ENCODE measurements at regions not wholly inside any gene's neighbourhood (a gene's known extent, or its start where the extent isn't known, plus 50 kb on each side); places are given as distances from the start of the nearest gene placed in this dataset.
"Not testable (repeated sequence)": the region's sequence is repeated elsewhere in the genome, so short reads cannot be mapped to it uniquely, and the experiment has no call there.

DNA sequence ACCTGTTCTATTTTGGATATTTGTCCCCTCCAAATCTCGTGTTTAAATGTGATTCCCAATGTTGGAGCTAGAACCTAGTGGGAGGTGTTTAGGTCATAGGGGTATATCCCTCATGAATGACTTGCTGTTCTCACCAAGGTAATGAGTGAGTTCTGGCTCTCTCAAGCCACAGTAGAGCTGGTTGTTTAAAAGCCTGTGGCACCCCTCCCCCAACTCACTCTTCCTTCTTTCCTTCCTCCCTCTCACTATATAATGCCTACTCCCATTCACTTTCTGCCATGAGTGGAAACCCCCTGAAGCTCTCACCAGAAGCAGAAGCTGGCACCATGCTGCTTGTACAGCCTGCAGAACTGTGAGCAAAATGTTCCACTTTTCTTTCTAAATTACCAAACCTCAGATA, 341.1 kb downstream of the SI start:
- Mint-ChIP-seq H3K27me3 (ENCODE audit: unreplicated experiment) (no peaks in the 10 kb centered on the region), H3K4me1 (ENCODE audit: low read depth, unreplicated experiment) (no peaks in the 10 kb centered on the region), H3K4me3 (ENCODE audit: low read depth, unreplicated experiment) (no peak overlapping the region), H3K9me3 (ENCODE audit: low read depth, unreplicated experiment) (peaks cover 1% of the 10 kb centered on the region), H3K36me3 (ENCODE audit: insufficient read depth, unreplicated experiment) (no peaks in the 10 kb centered on the region), H3K27ac (ENCODE audit: unreplicated experiment) (no peak overlapping the region)
- TF ChIP-seq CTCF (IDR thresholded peaks at IDR 0.05; ENCODE audit: unreplicated experiment), result no peak
- no peak for DNase-seq
- BruUV-seq (replicated peaks), result no TSS peak
- intact Hi-C loops (cut with micrococcal nuclease; ENCODE audit: unreplicated experiment), result no loop called here
- CTCF ChIA-PET, result interaction anchor here (0.7 kb wide), 1 partner anchor 29 kb away, joined by 3 read pairs; no protein-coding TSS in a partner anchor

GRCh38 chr3:164732166-164732565, 346.1 kb downstream of the SI start:
- Mint-ChIP-seq H3K36me3 (ENCODE audit: insufficient read depth, unreplicated experiment) (no peaks in the 10 kb centered on the region), H3K27me3 (ENCODE audit: unreplicated experiment) (no peaks in the 10 kb centered on the region), H3K4me1 (ENCODE audit: low read depth, unreplicated experiment) (no peaks in the 10 kb centered on the region), H3K4me3 (ENCODE audit: low read depth, unreplicated experiment) (no peak overlapping the region), H3K9me3 (ENCODE audit: low read depth, unreplicated experiment) (no peaks in the 10 kb centered on the region), H3K27ac (ENCODE audit: unreplicated experiment) (no peak overlapping the region)
- no peak for DNase-seq
- no TSS peak for BruUV-seq (replicated peaks)
- CTCF ChIA-PET, result no interaction called here
- no peak for TF ChIP-seq CTCF (IDR thresholded peaks at IDR 0.05; ENCODE audit: unreplicated experiment)
- intact Hi-C loops (cut with micrococcal nuclease; ENCODE audit: unreplicated experiment), result no loop called here

GRCh38 chr3:164730815-164731360, 347.4 kb downstream of the SI start:
- Mint-ChIP-seq H3K36me3 (ENCODE audit: insufficient read depth, unreplicated experiment) (no peaks in the 10 kb centered on the region), H3K27ac (ENCODE audit: unreplicated experiment) (no peak overlapping the region), H3K4me3 (ENCODE audit: low read depth, unreplicated experiment) (no peak overlapping the region), H3K9me3 (ENCODE audit: low read depth, unreplicated experiment) (no peaks in the 10 kb centered on the region), H3K27me3 (ENCODE audit: unreplicated experiment) (no peaks in the 10 kb centered on the region), H3K4me1 (ENCODE audit: low read depth, unreplicated experiment) (no peaks in the 10 kb centered on the region)
- BruUV-seq (replicated peaks), result no TSS peak
- no peak for DNase-seq
- TF ChIP-seq CTCF (IDR thresholded peaks at IDR 0.05; ENCODE audit: unreplicated experiment), result no peak
- intact Hi-C loops (cut with micrococcal nuclease; ENCODE audit: unreplicated experiment), result no loop called here
- CTCF ChIA-PET, result no interaction called here

- Mint-ChIP-seq H3K27me3 (ENCODE audit: unreplicated experiment) (no peaks in the 10 kb centered on the region), H3K4me3 (ENCODE audit: low read depth, unreplicated experiment) (no peak overlapping the region), H3K36me3 (ENCODE audit: insufficient read depth, unreplicated experiment) (no peaks in the 10 kb centered on the region), H3K27ac (ENCODE audit: unreplicated experiment) (no peak overlapping the region), H3K9me3 (ENCODE audit: low read depth, unreplicated experiment) (no peaks in the 10 kb centered on the region), H3K4me1 (ENCODE audit: low read depth, unreplicated experiment) (no peaks in the 10 kb centered on the region)
- TF ChIP-seq CTCF (IDR thresholded peaks at IDR 0.05; ENCODE audit: unreplicated experiment), result no peak
- intact Hi-C loops (cut with micrococcal nuclease; ENCODE audit: unreplicated experiment), result no loop called here
- CTCF ChIA-PET, result no interaction called here
- DNase-seq, result no peak
- BruUV-seq (replicated peaks), result no TSS peak
Observed at GRCh38 chr3:164723396-164723795, 354.9 kb downstream of the SI start.

DNA sequence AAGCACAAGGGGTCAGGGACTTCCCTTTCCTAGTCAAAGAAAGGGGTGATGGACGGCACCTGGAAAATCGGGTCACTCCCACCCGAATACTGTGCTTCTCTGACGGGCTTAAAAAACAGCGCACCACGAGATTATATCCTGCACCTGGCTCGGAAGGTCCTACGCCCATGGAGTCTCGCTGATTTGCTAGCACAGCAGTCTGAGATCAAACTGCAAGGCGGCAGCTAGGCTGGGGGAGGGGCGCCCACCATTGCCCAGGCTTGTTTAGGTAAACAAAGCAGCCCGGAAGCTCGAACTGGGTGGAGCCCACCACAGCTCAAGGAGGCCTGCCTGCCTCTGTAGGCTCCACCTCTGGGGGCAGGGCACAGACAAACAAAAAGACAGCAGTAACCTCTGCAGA, 375.5 kb downstream of the SI start:
- not testable (repeated sequence) for BruUV-seq (replicated peaks); H3K27ac Mint-ChIP-seq (ENCODE audit: unreplicated experiment)

More for the DNA sequence above, 375.5 kb downstream of the SI start:
- intact Hi-C loops (cut with micrococcal nuclease; ENCODE audit: unreplicated experiment); H3K27me3 Mint-ChIP-seq (ENCODE audit: unreplicated experiment); H3K4me1 Mint-ChIP-seq (ENCODE audit: low read depth, unreplicated experiment); H3K36me3 Mint-ChIP-seq (ENCODE audit: insufficient read depth, unreplicated experiment); H3K4me3 Mint-ChIP-seq (ENCODE audit: low read depth, unreplicated experiment); CTCF ChIA-PET; H3K9me3 Mint-ChIP-seq (ENCODE audit: low read depth, unreplicated experiment); DNase-seq: not testable (repeated sequence)

All from Calu3 (cell line).